Inferior parietal cortex (tissue), 1 donor: ENCODE measurements at regions not wholly inside any gene's neighbourhood (a gene's known extent, or its start where the extent isn't known, plus 50 kb on each side); places are given as distances from the start of the nearest gene placed in this dataset.

Experiments
- DNase-seq: peaks from one replicate; pipeline ENCODE4 v3.0.0-alpha.2; 2016; ENCODE audit errors: extremely low spot score

- DNase-seq = no peak
Measured at GRCh38 chr1:208639382-208639781, 395.2 kb upstream of the PLXNA2 start.

DNA sequence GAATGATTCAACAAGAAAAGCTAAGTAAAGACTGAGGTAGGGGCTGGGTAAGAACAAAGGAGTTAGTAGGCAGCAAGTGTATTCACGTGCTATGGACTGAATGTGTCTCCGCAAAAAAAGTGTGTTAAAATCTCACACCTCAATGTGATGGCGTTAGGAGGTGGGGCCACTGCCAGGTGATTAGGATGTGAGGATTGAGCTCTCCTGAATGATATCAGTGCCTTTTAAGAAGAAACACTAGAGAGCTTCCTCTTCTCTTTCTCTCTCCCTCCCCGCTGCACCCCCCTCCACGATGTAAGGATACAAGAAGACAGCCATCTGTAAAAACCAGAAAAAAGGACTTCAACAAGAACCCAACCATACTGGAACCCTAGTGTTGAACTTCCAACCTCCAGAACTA is 396.1 kb upstream of the PLXNA2 start:
- no peak for DNase-seq

- no peak for DNase-seq
Measured at GRCh38 chr1:208641579-208642280, 397.5 kb upstream of the PLXNA2 start.

GRCh38 chr1:208643005-208643597 is 398.9 kb upstream of the PLXNA2 start:
- DNase-seq = no peak

- no peak for DNase-seq
Measured at GRCh38 chr1:208644401-208645160, 400.4 kb upstream of the PLXNA2 start.

DNA sequence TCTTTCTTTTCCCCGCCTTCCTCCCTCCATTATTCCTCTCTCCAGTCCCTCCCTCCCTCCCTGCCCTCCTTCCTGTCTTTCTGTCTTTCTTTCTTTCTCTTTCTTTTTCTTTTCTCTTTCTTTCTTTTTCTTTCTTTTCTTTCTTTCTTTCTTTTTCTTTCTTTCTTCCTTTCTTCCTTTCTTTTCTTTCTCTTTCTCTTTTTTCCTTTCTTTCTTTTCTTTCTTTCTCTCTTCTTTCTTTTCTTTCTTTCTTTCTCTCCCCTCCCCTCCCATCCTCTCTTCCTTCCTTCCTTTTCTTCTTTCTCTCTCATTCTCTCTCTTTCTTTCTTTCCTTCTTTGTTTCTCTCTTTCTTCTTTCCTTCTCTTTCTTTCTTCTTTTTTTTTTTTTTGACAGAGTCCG is 402.2 kb upstream of the PLXNA2 start:
- no peak for DNase-seq

DNA sequence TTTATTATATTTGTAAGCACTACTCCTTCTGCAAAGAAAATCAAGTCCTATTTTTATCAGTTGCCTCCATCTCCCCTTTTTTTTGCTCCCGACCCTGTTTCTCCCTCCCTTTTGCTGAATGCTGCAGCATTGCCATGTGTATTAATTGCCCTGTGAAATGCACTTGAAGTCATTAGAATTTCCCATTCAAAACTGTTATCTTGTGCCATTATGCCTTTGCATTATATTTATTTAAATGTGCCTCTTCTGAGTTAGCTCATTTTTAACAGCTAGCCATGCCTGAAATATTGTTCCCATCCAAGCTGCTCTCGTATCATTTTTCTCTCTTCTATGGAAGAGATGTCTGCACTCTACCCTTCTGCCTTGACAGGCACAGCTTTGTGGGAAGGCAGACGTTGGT is 404.0 kb upstream of the PLXNA2 start:
- no peak for DNase-seq

DNA sequence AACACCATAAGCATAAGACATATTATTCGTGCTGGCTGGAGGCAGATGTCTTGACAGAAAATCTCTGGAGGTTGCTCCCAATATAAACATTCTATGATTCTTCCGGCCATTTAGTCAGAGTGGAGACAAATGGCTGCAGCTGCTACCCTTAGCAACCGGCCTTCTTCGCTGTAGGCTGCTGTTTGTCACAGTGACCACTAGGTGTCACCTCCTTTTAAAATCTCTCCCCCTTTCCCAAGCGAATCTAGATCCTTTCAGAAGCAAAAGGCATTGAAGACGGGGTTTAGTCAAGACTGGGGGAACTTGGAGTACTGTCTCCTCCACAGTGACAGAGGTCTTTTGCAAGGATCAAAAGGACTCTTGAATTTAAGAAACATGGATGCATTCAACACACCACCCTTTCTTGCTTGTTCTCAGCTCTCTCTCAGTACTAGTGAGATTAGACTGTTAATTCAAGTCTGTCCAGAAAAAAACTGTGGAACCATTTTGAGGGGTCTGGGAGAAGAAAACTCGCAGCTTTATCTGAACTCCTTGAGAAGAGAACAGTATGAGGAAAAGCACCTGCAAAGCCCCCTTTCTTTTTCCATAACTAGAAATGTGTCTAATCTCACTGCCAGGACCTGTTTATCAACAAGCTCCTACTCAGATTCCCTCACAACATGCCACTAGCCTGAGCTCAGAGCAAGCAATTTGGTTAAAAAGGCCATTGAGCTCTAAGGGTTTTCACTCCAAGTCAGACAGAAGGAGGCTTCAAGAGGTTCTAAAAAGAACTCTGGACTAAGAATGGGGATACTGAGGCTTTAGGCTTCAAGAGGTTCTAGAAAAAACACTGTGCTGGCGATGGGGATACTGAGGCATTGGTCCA is 408.3 kb upstream of the PLXNA2 start:
- peak; percentile 82 for DNase-seq

GRCh38 chr1:208653426-208653825 is 409.2 kb upstream of the PLXNA2 start:
- DNase-seq = no peak

DNA sequence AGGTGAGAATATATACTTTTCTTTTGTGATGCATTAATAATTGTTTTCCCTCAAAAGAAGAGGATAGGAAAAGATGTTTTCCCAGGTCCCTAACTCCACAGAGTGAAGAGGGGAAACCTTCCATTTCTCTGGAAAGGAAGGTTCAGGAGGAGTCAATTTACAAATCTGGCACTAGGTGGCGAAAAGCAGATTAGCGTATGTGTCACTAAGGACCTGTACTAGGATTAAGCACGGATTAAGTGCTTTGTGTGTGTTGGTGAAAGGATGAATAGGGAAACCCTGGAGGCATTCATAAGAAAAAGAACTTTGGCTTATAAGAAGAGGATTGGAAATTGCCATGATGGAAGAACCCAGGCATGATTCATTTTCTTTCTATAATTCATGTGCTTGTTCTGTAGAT is 410.1 kb upstream of the PLXNA2 start:
- no peak for DNase-seq

DNA sequence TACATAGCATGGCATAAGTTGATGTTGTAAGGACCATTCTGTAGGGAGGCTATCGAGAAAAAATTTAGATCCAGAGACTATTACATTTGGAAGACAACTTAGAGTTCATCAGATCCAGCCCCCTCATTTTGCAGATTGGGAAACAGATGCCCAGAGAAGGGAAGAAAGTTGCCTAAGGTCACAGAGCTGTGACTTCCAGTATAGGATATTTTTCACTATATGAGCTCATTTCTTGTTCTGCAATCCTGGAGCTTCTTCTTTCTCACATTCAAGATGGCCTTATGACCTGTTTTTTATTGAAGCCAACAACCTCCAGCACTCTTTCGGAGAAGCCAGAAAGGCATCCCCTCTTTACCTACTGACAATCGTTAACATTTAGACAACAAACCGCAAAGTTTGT is 421.8 kb upstream of the PLXNA2 start:
- no peak for DNase-seq

- no peak for DNase-seq
Measured at GRCh38 chr1:208668991-208669390, 424.8 kb upstream of the PLXNA2 start.

DNA sequence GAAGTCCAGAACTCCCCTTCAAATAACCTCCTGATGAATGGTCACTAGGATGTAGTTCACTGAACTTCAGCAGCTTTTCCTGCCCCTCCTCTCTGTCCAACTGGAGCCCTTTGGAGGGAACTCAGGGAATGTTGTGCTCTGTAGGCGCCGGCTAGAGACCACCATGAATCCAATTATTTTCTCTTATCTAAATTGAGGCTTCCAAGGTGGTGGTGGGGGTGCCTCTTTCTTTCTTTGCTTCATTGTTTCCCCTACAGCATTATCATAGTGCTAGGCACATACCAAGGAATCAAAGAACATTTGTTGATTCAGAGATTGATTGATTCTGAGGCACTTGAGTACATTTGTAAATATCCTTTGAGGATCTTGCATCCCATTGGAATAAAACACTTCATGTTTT is 426.6 kb upstream of the PLXNA2 start:
- no peak for DNase-seq

- DNase-seq = no peak
Measured at GRCh38 chr1:208681878-208682663, 437.9 kb upstream of the PLXNA2 start.

- no peak for DNase-seq
Measured at GRCh38 chr1:208682664-208683013, 438.5 kb upstream of the PLXNA2 start.

- DNase-seq = no peak
Measured at GRCh38 chr1:208683141-208683540, 439.0 kb upstream of the PLXNA2 start.

DNA sequence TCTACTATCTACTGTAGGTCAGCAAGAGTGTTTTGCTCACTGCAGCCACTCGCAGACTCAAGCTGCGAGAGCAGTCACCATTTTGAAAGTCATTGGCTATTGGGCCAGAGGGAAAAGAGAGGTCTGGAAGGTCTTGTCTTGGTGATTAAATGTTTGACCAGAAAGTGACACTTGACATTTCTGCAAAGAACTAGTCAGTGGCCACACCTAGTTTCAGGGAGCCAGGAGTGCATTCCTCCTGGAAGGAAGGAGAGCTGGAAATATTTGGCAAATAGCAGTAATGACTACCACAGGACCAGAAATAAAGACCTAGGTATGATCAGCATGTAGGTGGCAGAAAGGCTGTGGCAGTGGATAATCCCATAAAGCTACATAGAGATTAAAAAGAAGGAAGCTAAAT is 440.0 kb upstream of the PLXNA2 start:
- no peak for DNase-seq

DNA sequence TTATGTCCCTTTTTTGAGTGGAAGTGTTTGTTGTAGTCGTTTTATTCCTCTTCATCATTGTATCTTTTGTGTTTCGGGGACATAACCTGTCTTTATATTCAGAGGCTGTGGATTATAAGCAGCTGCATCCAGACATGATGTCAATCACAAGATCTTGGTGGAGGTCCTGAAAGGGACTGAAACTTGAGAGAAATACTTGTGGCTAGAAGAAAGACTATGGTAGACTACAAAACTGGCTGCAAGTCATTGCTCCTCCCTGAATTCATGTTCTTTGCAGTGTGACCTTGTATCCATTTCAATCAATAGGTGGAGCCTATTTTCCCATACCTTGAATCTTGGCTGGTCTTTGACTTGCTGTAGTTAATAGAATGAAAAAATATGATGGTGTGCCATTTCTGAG is 442.4 kb upstream of the PLXNA2 start:
- no peak for DNase-seq

DNA sequence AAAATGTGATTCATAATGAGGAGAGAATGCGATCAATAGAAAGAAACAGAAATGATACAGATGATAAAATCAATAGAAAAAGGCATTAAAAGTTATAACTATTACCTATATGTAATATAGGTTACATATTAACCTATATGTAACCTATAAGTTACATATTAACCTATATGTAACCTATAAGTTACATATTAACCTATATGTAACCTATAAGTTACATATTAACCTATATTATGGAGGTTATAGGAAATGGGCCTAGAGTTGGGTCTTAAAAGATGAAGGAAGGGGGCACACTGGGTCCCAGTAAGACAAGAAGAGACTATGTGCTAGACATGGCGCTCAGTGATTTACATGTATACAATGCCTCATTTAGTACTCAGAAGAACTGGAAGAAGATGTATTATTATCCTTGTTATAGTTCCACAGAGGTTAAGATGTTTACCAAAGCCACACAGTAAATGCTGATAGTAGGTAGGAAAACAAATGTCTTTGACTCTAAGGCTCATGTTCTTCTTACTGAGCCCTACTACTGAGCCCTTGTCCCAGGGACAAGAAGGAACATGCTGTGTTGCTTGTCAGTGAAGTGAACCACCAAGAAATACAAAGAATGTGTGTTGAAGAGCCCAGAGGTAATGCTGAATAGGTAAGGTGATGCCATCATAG is 444.6 kb upstream of the PLXNA2 start:
- no peak for DNase-seq

GRCh38 chr1:208691012-208691411 is 446.8 kb upstream of the PLXNA2 start:
- no peak for DNase-seq

DNA sequence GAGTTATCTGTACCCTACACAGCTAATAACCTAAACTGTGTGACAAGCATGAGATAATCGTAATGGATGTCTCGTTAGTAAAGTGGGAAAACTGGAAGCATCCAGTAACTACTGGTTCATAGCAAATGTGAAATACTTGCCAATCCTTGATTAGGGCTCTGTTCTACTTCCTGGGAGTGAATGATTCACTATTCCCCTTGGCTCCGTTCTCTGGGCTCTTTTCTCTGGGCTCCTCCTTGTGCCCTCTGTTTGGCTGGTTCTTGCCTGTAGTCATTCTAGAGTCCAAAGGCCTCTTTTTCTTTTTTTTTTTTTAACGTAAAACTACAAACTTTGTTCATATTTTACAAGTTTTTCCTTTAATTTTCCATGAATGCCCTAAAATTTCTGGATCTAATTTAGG is 465.8 kb upstream of the PLXNA2 start:
- no peak for DNase-seq
